ENCODE measurements at regions not wholly inside any gene's neighbourhood (a gene's known extent, or its start where the extent isn't known, plus 50 kb on each side); places are given as distances from the start of the nearest gene placed in this dataset.

GRCh38 chr2:10183146-10183675 is 60.7 kb downstream of the RRM2 start:
- no peaks in the 10 kb centered on the region for H3K27me3 ChIP-seq (ENCODE audit: control insufficient read depth in 4 of 4, insufficient read depth in 4 of 4, low read length in 3 of 4)
- WGBS = 95% methylated on average over 7 of the region's 7 CpGs
- no peak for TF ChIP-seq ZBTB33 (IDR thresholded peaks at IDR 0.05)
- no peak for TF ChIP-seq MAX (IDR thresholded peaks at IDR 0.05)
- no peak for TF ChIP-seq FOXA2 (IDR thresholded peaks at IDR 0.05)
- no peak for TF ChIP-seq EGR1 (IDR thresholded peaks at IDR 0.05; ENCODE audit: low read depth in 2 of 2)
- no peak for TF ChIP-seq GABPA (IDR thresholded peaks at IDR 0.05 in 1 of 2, conservative IDR thresholded peaks at IDR 0.05 in 1 of 2)
- TF ChIP-seq REST (IDR thresholded peaks at IDR 0.05) = no peak
- no peak for TF ChIP-seq YY1 (IDR thresholded peaks at IDR 0.05)
- TF ChIP-seq HNF4A (conservative IDR thresholded peaks at IDR 0.05) = no peak
- no peak for TF ChIP-seq RXRA (IDR thresholded peaks at IDR 0.05)
- TF ChIP-seq NR2F2 (IDR thresholded peaks at IDR 0.05) = no peak
- TF ChIP-seq RAD21 (IDR thresholded peaks at IDR 0.05) = no peak
- no peak for TF ChIP-seq ATF3 (IDR thresholded peaks at IDR 0.05)
- no peak for TF ChIP-seq HNF4G (IDR thresholded peaks at IDR 0.05)
- no peak for TF ChIP-seq JUND (IDR thresholded peaks at IDR 0.05)
- TF ChIP-seq CTCF (IDR thresholded peaks at IDR 0.05; ENCODE audit: low read depth, low read length, missing input control) = no peak
- TF ChIP-seq FOXA1 (IDR thresholded peaks at IDR 0.05) = no peak
- H3K36me3 ChIP-seq (ENCODE audit: control insufficient read depth in 4 of 4, insufficient read depth in 3 of 4, low read depth in 1 of 4, low read length in 3 of 4) = no peaks in the 10 kb centered on the region
- no peak overlapping the region for H3K27ac ChIP-seq (ENCODE audit: low read depth in 1 of 2, low read length in 2 of 2)
- H3K9me3 ChIP-seq (ENCODE audit: control insufficient read depth in 4 of 4, low read length in 3 of 4) = no peaks in the 10 kb centered on the region
- no peak for DNase-seq (ENCODE audit: low spot score)
- no peak overlapping the region for H3K9ac ChIP-seq (ENCODE audit: low read depth in 1 of 2, low read length in 2 of 2)
- H3K4me3 ChIP-seq (ENCODE audit: low read depth in 1 of 3, low read length in 3 of 3) = no peak overlapping the region
- no peaks in the 10 kb centered on the region for H3K4me1 ChIP-seq (ENCODE audit: control insufficient read depth in 4 of 4, insufficient read depth in 4 of 4, low read length in 3 of 4)

- no peaks in the 10 kb centered on the region for H3K4me1 ChIP-seq (ENCODE audit: control insufficient read depth in 4 of 4, insufficient read depth in 4 of 4, low read length in 3 of 4)
- WGBS = 97% methylated on average over 6 of the region's 6 CpGs
- DNase-seq (ENCODE audit: low spot score) = no peak
- no peak overlapping the region for H3K27ac ChIP-seq (ENCODE audit: low read depth in 1 of 2, low read length in 2 of 2)
- no peak overlapping the region for H3K4me3 ChIP-seq (ENCODE audit: low read depth in 1 of 3, low read length in 3 of 3)
- H3K36me3 ChIP-seq (ENCODE audit: control insufficient read depth in 4 of 4, insufficient read depth in 3 of 4, low read depth in 1 of 4, low read length in 3 of 4) = no peaks in the 10 kb centered on the region
- TF ChIP-seq RXRA (IDR thresholded peaks at IDR 0.05) (no peak), SP1 (IDR thresholded peaks at IDR 0.05) (no peak), HNF4G (IDR thresholded peaks at IDR 0.05) (no peak), EGR1 (IDR thresholded peaks at IDR 0.05; ENCODE audit: low read depth in 2 of 2) (no peak), JUND (IDR thresholded peaks at IDR 0.05) (no peak), RAD21 (IDR thresholded peaks at IDR 0.05) (no peak), FOXA2 (IDR thresholded peaks at IDR 0.05) (no peak), HNF4A (conservative IDR thresholded peaks at IDR 0.05) (no peak), NR2F2 (IDR thresholded peaks at IDR 0.05) (no peak), ZBTB33 (IDR thresholded peaks at IDR 0.05) (no peak), REST (IDR thresholded peaks at IDR 0.05) (no peak)
- no peaks in the 10 kb centered on the region for H3K27me3 ChIP-seq (ENCODE audit: control insufficient read depth in 4 of 4, insufficient read depth in 4 of 4, low read length in 3 of 4)
- no peak overlapping the region for H3K9ac ChIP-seq (ENCODE audit: low read depth in 1 of 2, low read length in 2 of 2)
- H3K9me3 ChIP-seq (ENCODE audit: control insufficient read depth in 4 of 4, low read length in 3 of 4) = no peaks in the 10 kb centered on the region
These were observed 61.9 kb downstream of the RRM2 start for GRCh38 chr2:10184421-10184820.

Data from liver (tissue), 8 donors.